Esophagus muscularis mucosa (tissue), 4 donors: ENCODE measurements at regions not wholly inside any gene's neighbourhood (a gene's known extent, or its start where the extent isn't known, plus 50 kb on each side); places are given as distances from the start of the nearest gene placed in this dataset.

Experiments
- CTCF ChIP-seq, 3 experiments: fragments of 200-600 bp in 2 of 3; fragments of 450-650 bp in 1 of 3; sonication (generic) in 2 of 3; IDR thresholded peaks; one replicate each; pipeline ENCODE4 v1.5.1; 2017 to 2019; ENCODE audit warnings: antibody characterized with exemption in 3 of 3, mild to moderate bottlenecking in 2 of 3, moderate library complexity in 1 of 3
- EP300 ChIP-seq: sonication (generic); formaldehyde crosslinking; IDR thresholded peaks from one replicate; pipeline ENCODE4 v1.6.1; 2017; ENCODE audit warnings: antibody characterized with exemption
- POLR2A ChIP-seq: fragments of 450-650 bp; IDR thresholded peaks from one replicate; pipeline ENCODE4 v1.6.1; 2017; ENCODE audit warnings: antibody characterized with exemption, moderate library complexity, mild to moderate bottlenecking, low read depth
- POLR2AphosphoS5 ChIP-seq, 2 donors: sonication (generic); formaldehyde crosslinking; IDR thresholded peaks; one replicate each; pipeline ENCODE4 v1.6.1; 2017; ENCODE audit warnings: antibody characterized with exemption in 2 of 2

- no peak for TF ChIP-seq POLR2AphosphoS5 (IDR thresholded peaks at IDR 0.05)
- no peak for TF ChIP-seq CTCF (IDR thresholded peaks at IDR 0.05)
- TF ChIP-seq EP300: no peak
- no peak for TF ChIP-seq POLR2A
Observed at GRCh38 chr1:195962051-195962450, 646.2 kb downstream of the KCNT2 start.
